ENCODE measurements at regions not wholly inside any gene's neighbourhood (a gene's known extent, or its start where the extent isn't known, plus 50 kb on each side); places are given as distances from the start of the nearest gene placed in this dataset.

GRCh38 chr17:52536489-52536888, 378.0 kb upstream of the CA10 start (continued):
- TF ChIP-seq ZSCAN16 (tag by site-specific recombination; IDR thresholded peaks at IDR 0.05) (no peak), ZNF23 (tag by site-specific recombination; IDR thresholded peaks at IDR 0.05; ENCODE audit: borderline replicate concordance) (no peak), ZNF2 (tag by site-specific recombination; IDR thresholded peaks at IDR 0.05) (no peak), ZNF174 (tag by site-specific recombination; IDR thresholded peaks at IDR 0.05) (no peak)

GRCh38 chr17:52532373-52532772, 373.9 kb upstream of the CA10 start:
- no peak overlapping the region for H3K27ac ChIP-seq (ENCODE audit: extremely low read depth, low read depth, low read length)
- ChIA-PET CTCF (interaction anchor here (1.0 kb wide), 1 partner anchor 150 kb away, joined by 3 read pairs; no protein-coding TSS in a partner anchor), POLR2A (no interaction called here)
- H3K9me3 ChIP-seq (ENCODE audit: control insufficient read depth, insufficient read depth, low read depth, low read length), result no peaks in the 10 kb centered on the region
- TF ChIP-seq ZNF211 (tag by site-specific recombination; IDR thresholded peaks at IDR 0.05; ENCODE audit: low read depth) (no peak), ZSCAN16 (tag by site-specific recombination; IDR thresholded peaks at IDR 0.05) (no peak), ZNF48 (tag by site-specific recombination; IDR thresholded peaks at IDR 0.05) (no peak), ZNF549 (tag by site-specific recombination; IDR thresholded peaks at IDR 0.05) (no peak)
- H3K36me3 ChIP-seq (ENCODE audit: control insufficient read depth in 2 of 2, insufficient read depth in 1 of 2, low read length in 2 of 2), result no peaks in the 10 kb centered on the region
- H3K4me3 ChIP-seq (ENCODE audit: low read depth, low read length), result no peak overlapping the region
- no peaks in the 10 kb centered on the region for H3K4me1 ChIP-seq (ENCODE audit: control insufficient read depth, insufficient read depth, low read length)

GRCh38 chr17:52524096-52524637, 365.7 kb upstream of the CA10 start:
- Histone ChIP-seq H3K36me3 (ENCODE audit: control insufficient read depth in 2 of 2, insufficient read depth in 1 of 2, low read length in 2 of 2) (no peaks in the 10 kb centered on the region), H3K27ac (ENCODE audit: extremely low read depth, low read depth, low read length) (no peak overlapping the region), H3K4me1 (ENCODE audit: control insufficient read depth, insufficient read depth, low read length) (no peaks in the 10 kb centered on the region), H3K9me3 (ENCODE audit: control insufficient read depth, insufficient read depth, low read depth, low read length) (no peaks in the 10 kb centered on the region), H3K4me3 (ENCODE audit: low read depth, low read length) (no peak overlapping the region)
- TF ChIP-seq ZNF398 (tag by site-specific recombination; IDR thresholded peaks at IDR 0.05) (no peak), MEIS1 (CRISPR knock-in tag; IDR thresholded peaks at IDR 0.05; ENCODE audit: borderline replicate concordance) (no peak), ZNF132 (tag by site-specific recombination; IDR thresholded peaks at IDR 0.05; ENCODE audit: borderline replicate concordance) (no peak), ZNF701 (tag by site-specific recombination; IDR thresholded peaks at IDR 0.05) (no peak), SETDB1 (IDR thresholded peaks at IDR 0.05; ENCODE audit: insufficient read length, low read length) (no peak), KLF17 (tag by site-specific recombination; IDR thresholded peaks at IDR 0.05) (no peak), ZNF426 (tag by site-specific recombination; IDR thresholded peaks at IDR 0.05) (no peak), HOXA7 (CRISPR knock-in tag; IDR thresholded peaks at IDR 0.05; ENCODE audit: borderline replicate concordance) (no peak), ZBTB10 (tag by site-specific recombination; IDR thresholded peaks at IDR 0.05) (no peak), ZNF776 (tag by site-specific recombination; IDR thresholded peaks at IDR 0.05; ENCODE audit: borderline replicate concordance) (no peak), EGR2 (tag by site-specific recombination; IDR thresholded peaks at IDR 0.05; ENCODE audit: low read depth) (no peak), ZNF677 (tag by site-specific recombination; IDR thresholded peaks at IDR 0.05) (no peak), ZNF747 (tag by site-specific recombination; IDR thresholded peaks at IDR 0.05) (no peak), KLF1 (tag by site-specific recombination; IDR thresholded peaks at IDR 0.05) (no peak)
- ChIA-PET POLR2A (no interaction called here), CTCF (no interaction called here)
